ENCODE measurements at regions not wholly inside any gene's neighbourhood (a gene's known extent, or its start where the extent isn't known, plus 50 kb on each side); places are given as distances from the start of the nearest gene placed in this dataset.
A peak's percentile ranks its signal among the peaks of the same experiment; 100 is the strongest.

- DNase-seq: peak; percentile 78 to 85
These were observed 105.9 kb upstream of the HNRNPU start for GRCh38 chr1:244970236-244970743.

DNA sequence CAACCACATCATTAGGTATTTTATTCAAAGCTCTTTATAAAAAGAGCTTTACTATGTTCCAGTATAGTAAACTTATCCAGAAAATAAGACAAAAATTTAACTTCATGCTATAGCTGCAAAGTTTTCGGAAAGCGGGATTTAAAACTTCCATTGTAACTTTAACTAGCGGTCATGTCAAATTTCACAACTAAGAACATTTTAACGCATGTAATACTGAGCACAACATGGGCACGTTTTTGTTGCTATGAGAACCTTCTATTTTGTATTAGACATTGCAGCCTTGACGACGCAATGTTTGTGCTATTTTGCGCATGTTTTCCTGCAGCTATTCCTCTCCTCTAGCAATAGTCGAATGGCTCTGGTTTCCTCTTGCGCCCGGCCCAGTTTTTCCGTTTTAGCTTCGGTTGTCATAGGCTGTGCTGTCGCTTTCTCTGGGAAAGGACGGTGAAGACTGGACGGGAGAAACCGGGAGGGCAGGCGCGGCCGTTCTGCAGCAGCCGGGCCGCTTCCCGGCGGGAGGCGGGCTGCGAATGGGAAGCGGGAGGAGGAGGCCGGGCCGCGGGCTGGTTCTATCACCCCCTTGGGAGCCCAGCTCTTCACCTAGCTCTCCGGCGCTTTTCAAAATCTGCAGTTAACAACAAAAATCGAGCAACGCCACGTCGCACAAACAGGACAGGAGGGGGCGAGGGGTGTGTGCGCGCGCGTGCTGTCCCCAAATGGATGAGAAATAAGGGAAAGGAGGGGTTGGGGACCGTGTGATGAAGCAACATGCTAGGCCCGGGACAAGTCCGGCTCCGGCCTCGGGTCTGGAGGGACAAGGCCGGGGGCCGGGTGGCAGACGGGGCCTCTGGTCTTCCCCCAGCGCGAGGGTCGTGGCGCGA is 105.3 kb upstream of the HNRNPU start:
- DNase-seq: peak in 1 of 2 experiments; percentile 69

- DNase-seq: no peak
These were observed 104.5 kb upstream of the HNRNPU start for GRCh38 chr1:244968881-244969280.

GRCh38 chr1:244968471-244968871 is 104.1 kb upstream of the HNRNPU start:
- no peak for DNase-seq

DNA sequence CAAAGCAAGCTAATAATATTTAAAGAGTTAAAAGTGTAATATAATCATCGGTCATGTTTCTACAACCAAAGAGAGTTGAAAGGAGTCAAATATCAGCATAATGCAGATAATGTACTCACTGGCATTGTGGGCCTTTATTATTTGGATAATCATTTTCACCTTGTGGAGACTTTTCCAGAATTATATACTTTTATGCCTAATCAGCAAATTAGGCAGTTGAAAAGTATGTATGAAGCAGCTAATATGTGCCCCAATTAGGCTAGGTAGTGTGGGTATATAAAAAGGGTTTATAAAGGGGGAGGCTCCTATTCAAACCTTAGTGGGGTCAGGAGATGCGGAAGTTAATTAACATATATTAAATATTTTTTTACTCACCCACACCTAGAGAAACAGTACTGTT is 102.8 kb upstream of the HNRNPU start:
- DNase-seq: no peak

DNA sequence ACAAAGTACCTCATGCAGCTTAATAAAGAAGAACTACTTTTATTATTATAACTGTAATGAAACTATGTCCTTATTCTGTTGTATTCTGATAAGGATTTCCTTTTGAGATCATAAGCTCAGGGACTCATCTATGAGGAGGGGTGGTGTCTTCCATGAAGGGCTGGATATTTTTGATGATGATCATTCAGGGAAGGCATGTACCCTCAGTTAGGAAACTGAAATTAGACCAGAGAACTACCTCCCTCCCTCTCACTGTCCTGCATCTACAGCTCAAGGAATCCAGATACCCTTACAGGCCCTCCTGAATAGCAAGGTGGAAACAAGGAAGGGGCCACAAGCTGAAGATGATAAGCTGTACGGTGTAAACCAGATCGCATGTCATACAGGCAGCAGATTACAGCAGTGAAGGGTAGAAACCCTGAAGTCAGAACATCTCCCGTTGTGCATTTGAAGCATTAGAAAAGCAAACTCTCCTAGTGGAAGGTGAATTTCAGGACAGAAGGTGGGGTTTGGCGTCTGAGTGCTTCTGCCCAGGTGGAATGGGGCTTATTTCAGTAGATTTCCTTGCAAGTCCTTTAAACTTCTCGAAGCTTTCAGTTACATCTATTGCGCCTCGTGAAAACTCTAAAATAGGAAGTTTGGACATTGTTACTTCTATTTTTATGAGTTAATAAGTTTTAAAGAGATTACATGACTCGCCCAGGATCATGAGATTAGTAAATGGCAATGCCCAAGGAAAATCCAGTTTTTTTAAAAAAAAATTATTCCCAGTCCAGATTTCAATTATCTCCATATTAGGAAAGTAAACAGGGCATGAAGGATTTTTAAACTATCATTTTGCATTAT is 101.1 kb upstream of the HNRNPU start:
- DNase-seq: no peak

- DNase-seq: peak; percentile 25 to 28
These were observed 100.0 kb upstream of the HNRNPU start for GRCh38 chr1:244964112-244964971.

DNA sequence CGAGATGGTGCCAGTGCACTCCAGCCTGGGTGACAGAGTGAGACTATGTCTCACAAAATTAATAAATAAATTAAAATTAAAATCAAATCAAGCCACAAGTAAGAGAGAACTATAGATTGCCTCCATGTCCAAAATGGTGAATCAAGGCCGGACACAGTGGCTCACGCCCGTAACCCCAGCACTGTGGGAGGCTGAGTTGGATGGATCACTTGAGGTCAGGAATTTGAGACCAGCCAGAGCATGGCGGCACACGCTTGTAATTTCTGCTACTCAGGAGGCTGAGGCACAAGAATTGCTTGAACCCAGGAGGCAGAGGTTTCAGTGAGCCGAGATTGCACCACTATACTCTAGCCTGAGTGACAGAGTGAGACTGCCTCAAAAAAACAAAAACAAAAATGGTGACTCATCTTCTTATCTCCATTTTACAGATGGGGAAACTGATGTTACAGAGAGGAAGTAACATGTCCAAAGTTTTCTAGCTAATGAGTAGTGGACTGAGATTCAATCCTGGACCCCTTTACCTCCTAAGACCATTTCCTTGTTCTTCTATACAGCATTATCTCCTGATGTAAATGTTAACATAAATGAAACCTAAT is 99.0 kb upstream of the HNRNPU start:
- DNase-seq: no peak

DNA sequence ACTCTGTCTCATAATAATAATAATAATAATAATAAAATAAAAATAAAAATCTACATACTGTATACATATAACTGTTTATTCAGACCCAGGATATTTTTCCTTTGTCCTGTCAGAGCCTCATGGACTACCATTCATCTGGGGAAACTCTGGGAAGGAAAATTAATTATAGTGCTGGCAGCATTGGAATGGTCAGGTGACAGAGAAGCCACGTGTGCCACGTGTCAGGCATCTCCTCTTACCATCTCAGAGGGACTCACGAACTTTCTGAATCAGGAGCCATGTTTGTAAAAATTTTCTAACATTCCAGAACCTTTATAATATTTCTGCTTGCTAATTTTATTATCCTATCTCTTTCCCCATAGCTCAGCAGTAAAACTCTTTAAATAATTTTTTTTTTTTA is 97.8 kb upstream of the HNRNPU start:
- DNase-seq: no peak

DNA sequence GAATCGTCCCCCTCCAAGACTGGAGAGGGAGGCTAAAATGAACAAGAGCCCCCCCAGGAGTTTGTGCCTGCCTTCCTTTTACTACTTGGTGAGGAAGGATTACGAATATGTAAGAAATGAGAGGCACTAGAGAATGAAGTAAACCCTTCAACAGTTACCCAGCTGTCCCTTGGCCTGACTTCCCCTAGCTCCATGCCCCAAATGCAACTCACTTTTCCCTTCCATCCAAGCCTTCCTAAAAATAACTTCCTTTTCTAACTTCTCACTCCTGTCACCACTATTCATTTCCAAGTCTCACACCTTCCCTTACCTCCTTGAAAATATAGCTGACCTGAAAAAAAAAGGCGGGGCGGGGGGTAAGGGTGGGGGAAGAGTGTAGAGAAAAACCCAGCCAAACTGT is 96.6 kb upstream of the HNRNPU start:
- DNase-seq: no peak

DNA sequence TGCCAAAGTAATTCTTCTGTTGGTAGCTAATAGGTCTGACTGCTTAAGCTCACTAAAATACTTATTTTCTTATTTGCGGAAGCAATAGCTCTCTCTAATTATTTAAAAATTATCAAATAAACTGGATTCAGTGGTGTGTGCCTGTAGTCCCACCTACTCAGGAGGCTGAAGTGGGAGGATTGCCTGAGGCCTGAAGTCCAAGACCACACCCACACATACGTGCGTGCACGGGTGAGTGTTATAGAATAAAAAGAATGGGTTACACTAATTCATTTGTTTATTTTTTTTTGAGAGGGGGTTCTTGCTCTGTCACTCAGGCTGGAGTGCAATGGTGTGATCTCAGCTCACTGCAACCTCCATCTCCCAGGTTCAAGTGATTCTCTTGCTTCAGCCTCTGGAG is 94.2 kb upstream of the HNRNPU start:
- DNase-seq: no peak

- no peak for DNase-seq
These were observed 93.2 kb upstream of the HNRNPU start for GRCh38 chr1:244957525-244957924.

GRCh38 chr1:244957122-244957521 is 92.8 kb upstream of the HNRNPU start:
- no peak for DNase-seq

DNA sequence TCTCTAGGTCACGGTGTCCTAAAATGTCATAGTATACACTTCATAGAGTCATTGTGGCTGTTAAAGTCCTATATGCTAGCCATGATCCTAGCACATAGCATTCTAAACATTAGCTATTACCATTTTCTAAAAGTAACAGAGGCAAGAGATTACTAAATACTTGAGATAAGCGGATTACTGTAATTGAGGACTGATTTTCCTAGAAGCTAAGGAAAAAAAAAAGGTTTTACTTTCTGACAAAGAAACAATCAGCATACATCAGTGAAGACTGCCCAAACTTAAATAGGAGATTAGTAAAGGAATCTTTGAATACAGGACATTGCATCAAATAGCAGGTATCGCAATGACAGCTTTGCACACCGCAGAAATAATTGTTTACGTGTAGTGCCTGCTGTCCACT is 91.3 kb upstream of the HNRNPU start:
- DNase-seq: no peak

GRCh38 chr1:244954359-244954758 is 90.0 kb upstream of the HNRNPU start:
- no peak for DNase-seq

- no peak for DNase-seq
These were observed 89.6 kb upstream of the HNRNPU start for GRCh38 chr1:244953901-244954300.

- DNase-seq: no peak
These were observed 88.6 kb upstream of the HNRNPU start for GRCh38 chr1:244952940-244953339.

DNA sequence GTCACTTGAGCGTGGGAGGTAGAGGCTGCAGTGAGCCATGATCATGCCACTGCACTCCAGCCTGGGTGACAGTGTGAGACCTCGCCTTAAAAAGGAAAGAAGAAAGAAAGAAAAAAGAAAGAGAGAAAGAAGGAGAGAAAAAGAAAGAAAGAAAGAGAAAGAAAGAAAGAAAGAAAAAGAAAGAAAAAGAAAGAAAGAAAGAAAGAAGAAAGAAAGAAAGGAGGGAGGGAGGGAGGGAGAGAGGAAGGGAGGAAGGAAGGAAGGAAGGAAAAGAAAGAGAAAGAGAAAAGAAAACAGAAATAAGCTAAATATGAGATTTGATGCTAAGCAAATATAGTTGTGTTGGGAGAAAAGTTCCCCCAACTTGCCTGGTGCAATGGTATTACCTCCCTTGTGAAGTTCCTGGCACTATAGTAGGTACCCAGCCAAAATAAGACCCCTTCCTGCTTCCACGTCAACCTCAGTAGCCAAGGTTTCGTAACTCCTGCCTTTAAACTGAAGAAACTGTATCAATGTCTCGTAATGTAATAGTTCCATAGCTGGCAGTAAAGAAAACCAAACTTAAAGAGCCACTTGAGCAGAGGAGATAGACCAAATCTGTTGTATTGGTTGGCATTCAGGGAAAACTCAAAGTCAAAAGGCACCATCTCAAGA is 88.1 kb upstream of the HNRNPU start:
- no peak for DNase-seq

DNA sequence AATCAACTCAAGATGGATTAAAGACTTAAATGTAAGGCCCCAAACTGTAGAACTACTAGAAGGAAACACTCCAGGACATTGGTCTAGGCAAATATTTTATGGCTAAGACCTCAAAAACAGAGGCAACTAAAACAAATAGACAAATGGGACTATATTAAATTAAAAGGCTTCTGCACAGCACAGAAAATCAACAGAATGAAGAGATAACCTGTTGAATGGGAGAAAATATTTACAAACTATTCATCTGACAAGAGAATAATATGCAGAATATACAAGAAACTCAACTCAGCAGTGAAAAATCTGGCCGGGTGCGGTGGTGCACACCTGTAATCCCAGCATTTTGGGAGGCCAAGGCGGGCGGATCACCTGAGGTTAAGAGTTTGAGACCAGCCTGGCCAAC is 84.1 kb upstream of the HNRNPU start:
- DNase-seq: no peak

GRCh38 chr1:244945109-244945671 is 80.8 kb upstream of the HNRNPU start:
- no peak for DNase-seq

GRCh38 chr1:244941121-244941520 is 76.8 kb upstream of the HNRNPU start:
- DNase-seq: no peak

- DNase-seq: no peak
These were observed 72.8 kb upstream of the HNRNPU start for GRCh38 chr1:244937099-244937498.
